GM21423 (cell line): ENCODE measurements at regions not wholly inside any gene's neighbourhood (a gene's known extent, or its start where the extent isn't known, plus 50 kb on each side); places are given as distances from the start of the nearest gene placed in this dataset.
"Not testable (repeated sequence)": the region's sequence is repeated elsewhere in the genome, so short reads cannot be mapped to it uniquely, and the experiment has no call there.

ENCODE experiments used
- ATAC-seq: cut with Tn5 transposase; IDR thresholded peaks from one replicate; pipeline ENCODE4 v1.9.1; 2021; ENCODE audit warnings: mild to moderate bottlenecking, moderate library complexity; ENCODE audit not compliant: unreplicated experiment

DNA sequence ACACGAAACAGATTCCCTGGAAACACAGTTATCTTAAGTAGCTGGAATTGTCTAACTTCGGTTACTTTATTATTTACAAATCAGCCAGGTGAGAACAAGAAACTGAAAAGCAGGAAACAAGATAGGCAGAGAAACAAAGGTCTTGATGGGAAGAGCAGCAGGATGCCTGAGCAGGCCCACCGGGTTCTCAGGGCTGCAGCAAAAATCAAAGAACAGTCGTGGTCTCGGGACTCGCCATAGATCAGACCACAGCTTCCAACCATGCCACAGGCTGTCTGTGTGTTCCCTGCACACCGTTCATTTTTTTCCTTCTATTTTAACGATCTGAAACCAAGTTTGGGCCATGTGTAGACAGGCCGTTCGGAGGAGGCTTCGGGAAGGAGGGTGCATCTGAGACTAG, 62.7 kb upstream of the SOX11 start:
- ATAC-seq = not testable (repeated sequence)

DNA sequence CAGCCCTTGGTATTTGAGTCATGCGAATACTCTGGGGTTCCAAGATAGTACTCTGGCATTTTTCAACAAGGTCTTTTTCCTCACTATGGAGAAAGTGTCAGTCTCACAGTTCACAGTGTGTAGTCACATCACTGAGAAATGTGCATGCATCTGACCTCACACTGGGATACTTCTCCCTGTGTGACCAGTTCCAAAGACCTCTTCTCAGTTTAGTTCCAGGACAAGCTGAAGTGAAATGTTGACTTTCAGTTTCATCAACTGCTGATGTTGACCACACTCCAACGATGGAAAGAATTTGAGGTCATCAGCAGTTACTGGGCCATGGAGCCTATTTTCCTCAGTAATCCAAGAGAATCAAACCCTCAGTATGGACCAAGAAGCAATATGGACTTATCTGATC, 55.1 kb upstream of the SOX11 start:
- not testable (repeated sequence) for ATAC-seq
